Hematopoietic multipotent progenitor cell treated with erythropoietin and hydrocortisone succinate and interleukin-3 and kit ligand, for 8 days (in vitro differentiated cells): ENCODE measurements at regions not wholly inside any gene's neighbourhood (a gene's known extent, or its start where the extent isn't known, plus 50 kb on each side); places are given as distances from the start of the nearest gene placed in this dataset.

Source experiments
- DNase-seq: peaks from one replicate; pipeline ENCODE4 v3.0.0-alpha.2; 2015

GRCh38 chr16:27123795-27124409 lies 57.2 kb downstream of the C16orf82 start:
- DNase-seq: no peak

- DNase-seq: no peak
Observed at GRCh38 chr16:27127308-27127707, 60.6 kb downstream of the C16orf82 start.

DNA sequence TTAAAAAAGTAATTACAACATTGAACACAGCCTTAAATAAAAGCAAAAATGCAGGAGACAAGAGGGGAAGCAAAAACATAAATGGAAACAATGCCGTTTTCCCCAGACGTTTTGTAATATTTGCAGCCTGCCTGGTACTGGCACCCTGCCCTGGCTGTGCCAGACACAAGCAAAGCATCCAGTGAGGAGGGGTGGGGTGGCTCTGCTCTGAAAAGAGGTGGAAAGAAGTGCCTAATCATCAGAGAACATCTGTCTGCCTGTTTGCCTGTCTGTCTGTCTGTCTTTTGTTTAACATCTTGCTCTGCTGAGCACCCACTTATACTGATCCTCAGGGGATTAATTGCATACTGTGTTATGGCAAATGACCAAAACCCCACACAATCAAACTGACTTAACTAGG lies 62.7 kb downstream of the C16orf82 start:
- peak; percentile 79 for DNase-seq

GRCh38 chr16:27138257-27138656 lies 65.1 kb upstream of the KDM8 start:
- DNase-seq: no peak

- no peak for DNase-seq
Observed at GRCh38 chr16:27145630-27146029, 57.7 kb upstream of the KDM8 start.

- no peak for DNase-seq
Observed at GRCh38 chr16:27149986-27150385, 53.3 kb upstream of the KDM8 start.

DNA sequence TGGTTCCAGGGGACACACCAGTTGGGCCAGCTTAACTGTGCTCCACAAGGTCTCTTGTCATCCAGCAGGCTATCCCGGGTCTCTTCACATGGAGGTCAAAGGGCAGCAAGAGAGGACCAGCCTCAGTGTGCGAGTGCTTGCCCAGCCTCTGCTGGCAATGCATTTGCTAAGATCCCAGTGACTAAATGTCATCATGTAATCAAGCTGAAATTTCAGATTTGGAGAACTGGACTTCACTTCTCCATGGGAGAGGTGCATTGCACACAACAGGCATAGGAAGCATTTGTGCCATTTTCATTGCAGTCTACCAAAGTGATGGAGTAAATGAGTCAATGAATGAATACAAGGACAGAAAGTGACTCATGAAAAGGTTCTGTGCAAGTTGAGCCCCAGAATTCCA lies 51.2 kb upstream of the KDM8 start:
- DNase-seq: no peak

DNA sequence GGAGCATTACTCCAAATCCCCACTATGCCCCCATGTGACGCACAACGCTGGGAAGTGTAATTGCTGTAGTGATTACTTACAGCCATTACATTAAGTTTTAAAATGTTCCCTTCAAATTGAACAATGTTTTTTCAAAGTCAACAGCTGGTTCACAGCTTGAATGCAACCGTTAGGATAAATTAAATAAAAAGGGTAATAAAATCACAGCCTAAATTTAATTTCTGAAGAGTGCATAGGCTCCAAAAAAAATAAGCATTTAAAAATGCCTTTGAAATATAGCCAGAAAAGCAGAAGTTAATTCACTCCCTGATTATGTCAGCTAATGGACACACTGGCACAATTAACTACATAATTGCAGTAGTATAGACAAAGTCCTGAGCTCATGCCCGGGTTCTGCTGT lies 50.5 kb upstream of the KDM8 start:
- DNase-seq: no peak
